SK-N-SH (cell line): ENCODE measurements at regions not wholly inside any gene's neighbourhood (a gene's known extent, or its start where the extent isn't known, plus 50 kb on each side); places are given as distances from the start of the nearest gene placed in this dataset.

ENCODE experiments used
- CTCF ChIP-seq: fragments of 200-600 bp; sonication (generic); IDR thresholded peaks from 2 replicates; pipeline ENCODE4 v1.6.1; 2017; ENCODE audit warnings: antibody characterized with exemption, mild to moderate bottlenecking, moderate library complexity
- EP300 ChIP-seq, 2 experiments: IDR thresholded peaks; 2 replicates each; pipeline versions ENCODE4 v1.4.0 to v1.6.1; 2012; ENCODE audit warnings: borderline replicate concordance in 1 of 2, low read depth in 1 of 2, low read length in 1 of 2
- JUND ChIP-seq: IDR thresholded peaks from 2 replicates; pipeline ENCODE4 v1.4.0; 2012
- MXI1 ChIP-seq: IDR thresholded peaks from 2 replicates; pipeline ENCODE4 v1.6.1; 2012; ENCODE audit warnings: mild to moderate bottlenecking, low read depth, low read length, improper control_type of control experiment
- PBX3 ChIP-seq: IDR thresholded peaks from 2 replicates; pipeline ENCODE4; 2012
- POLR2AphosphoS5 ChIP-seq: IDR thresholded peaks from 2 replicates; pipeline ENCODE4 v1.6.1; 2012; ENCODE audit warnings: low read depth, low read length
- RAD21 ChIP-seq: IDR thresholded peaks from 2 replicates; pipeline ENCODE4 v1.6.1; 2012; ENCODE audit warnings: mild to moderate bottlenecking, low read length
- RCOR1 ChIP-seq: fragments of 150-350 bp; IDR thresholded peaks from 2 replicates; pipeline ENCODE4 v1.6.1; 2017; ENCODE audit warnings: antibody characterized with exemption, low read length
- REST ChIP-seq: IDR thresholded peaks from 2 replicates; pipeline ENCODE4 v1.6.1; 2012; ENCODE audit warnings: mild to moderate bottlenecking, low read depth, low read length, moderate library complexity
- RXRA ChIP-seq: IDR thresholded peaks from 2 replicates; pipeline ENCODE4 v1.4.0; 2012; ENCODE audit warnings: low read depth, mild to moderate bottlenecking, borderline replicate concordance
- TCF12 ChIP-seq: IDR thresholded peaks from 2 replicates; pipeline ENCODE4 v1.4.0; 2012
- TEAD4 ChIP-seq: IDR thresholded peaks from 2 replicates; pipeline ENCODE4 v1.4.0; 2012; ENCODE audit warnings: mild to moderate bottlenecking, borderline replicate concordance; ENCODE audit not compliant: insufficient read depth
- USF2 ChIP-seq: fragments of 150-350 bp; IDR thresholded peaks from 2 replicates; pipeline ENCODE4 v1.6.1; 2017; ENCODE audit warnings: antibody characterized with exemption, low read length, low read depth, borderline replicate concordance
- YY1 ChIP-seq: IDR thresholded peaks from 2 replicates; pipeline ENCODE4 v1.4.0; 2012; ENCODE audit warnings: low read depth, mild to moderate bottlenecking

- TF ChIP-seq POLR2AphosphoS5 (no peak), PBX3 (no peak), TEAD4 (no peak), RAD21 (no peak), CTCF (no peak), MXI1 (no peak), REST (no peak), EP300 (IDR thresholded peaks at IDR 0.05; ENCODE audit: borderline replicate concordance in 1 of 2, low read depth in 1 of 2, low read length in 1 of 2) (no peak), RXRA (no peak), TCF12 (no peak), YY1 (no peak), JUND (no peak), USF2 (no peak), RCOR1 (no peak)
These were observed 443.4 kb upstream of the CDIN1 start for GRCh38 chr15:36136049-36136448.
